ENCODE measurements at regions not wholly inside any gene's neighbourhood (a gene's known extent, or its start where the extent isn't known, plus 50 kb on each side); places are given as distances from the start of the nearest gene placed in this dataset.

DNA sequence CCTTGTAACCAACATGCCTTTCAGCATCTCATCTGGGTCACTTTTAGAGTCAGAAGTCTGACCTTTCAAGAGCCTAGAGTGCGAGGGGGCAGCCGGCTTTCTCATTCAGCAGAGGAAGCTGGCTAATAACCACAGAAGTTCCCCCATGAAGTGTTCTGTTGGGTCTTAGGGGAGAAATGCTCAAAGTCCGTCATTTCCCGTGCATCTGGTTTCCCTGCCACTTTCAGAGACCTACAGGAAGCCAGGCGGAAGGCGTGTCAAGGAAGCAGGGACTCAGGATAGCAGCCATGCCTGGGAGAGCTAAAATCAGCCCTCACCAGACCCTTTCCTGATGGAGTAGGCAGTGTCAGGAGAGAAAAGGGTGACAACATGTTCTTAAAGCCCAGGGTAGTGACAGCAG, 301.8 kb upstream of the ID2 start:
- no peak overlapping the region for H4K91ac ChIP-seq (ENCODE audit: insufficient read length, low read depth, low read length)
- no peaks in the 10 kb centered on the region for H3K79me1 ChIP-seq (ENCODE audit: insufficient read depth, low read depth, low read length, poor library complexity, severe bottlenecking)
- no peak overlapping the region for H4K5ac ChIP-seq (ENCODE audit: insufficient read length, low read depth, low read length)
- no peaks in the 10 kb centered on the region for H3K4me1 ChIP-seq (ENCODE audit: insufficient read depth, low read length)
- H4K20me1 ChIP-seq (ENCODE audit: control insufficient read depth, insufficient read depth, insufficient read length), result no peaks in the 10 kb centered on the region
- peaks cover 6 to 10% of the 10 kb centered on the region in 2 experiments; a peak in 3 of 4 replicates for H3K4me1 Mint-ChIP-seq
- no peaks in the 10 kb centered on the region for H3K9me3 ChIP-seq (ENCODE audit: control insufficient read depth, low read depth, low read length)
- no peak overlapping the region for H3K14ac ChIP-seq (ENCODE audit: insufficient read depth, low read length)
- no peak for DNase-seq
- H3K27ac Mint-ChIP-seq, result no peak overlapping the region; a peak in 1 of 7 replicates
- H2AFZ ChIP-seq (ENCODE audit: low read length), result no peak overlapping the region
- no peak overlapping the region for H2BK15ac ChIP-seq (ENCODE audit: low read depth, low read length)
- no peaks in the 10 kb centered on the region for H3K9me3 Mint-ChIP-seq
- no peak overlapping the region for H3K23ac ChIP-seq (ENCODE audit: insufficient read length, low read depth, low read length)
- H3K9ac ChIP-seq (ENCODE audit: extremely low read depth, insufficient read length, low read length), result no peak overlapping the region
- no peaks in the 10 kb centered on the region for H3K27me3 Mint-ChIP-seq (ENCODE audit: low read depth)
- H3K27ac ChIP-seq (ENCODE audit: insufficient read length, low read depth, low read length), result no peak overlapping the region
- no peaks in the 10 kb centered on the region; a peak in 1 of 7 replicates for H3K36me3 Mint-ChIP-seq (ENCODE audit: insufficient read depth in 1 of 3, low read depth in 3 of 3)
- H4K8ac ChIP-seq (replicated peaks; ENCODE audit: insufficient read length, low read depth, low read length), result no peak overlapping the region
- no peak overlapping the region for H2BK12ac ChIP-seq (ENCODE audit: insufficient read length, low read depth, low read length)
- no peak overlapping the region for H3K4me2 ChIP-seq (ENCODE audit: insufficient read depth, insufficient read length, low read length)
- TF ChIP-seq, protein P1, sequence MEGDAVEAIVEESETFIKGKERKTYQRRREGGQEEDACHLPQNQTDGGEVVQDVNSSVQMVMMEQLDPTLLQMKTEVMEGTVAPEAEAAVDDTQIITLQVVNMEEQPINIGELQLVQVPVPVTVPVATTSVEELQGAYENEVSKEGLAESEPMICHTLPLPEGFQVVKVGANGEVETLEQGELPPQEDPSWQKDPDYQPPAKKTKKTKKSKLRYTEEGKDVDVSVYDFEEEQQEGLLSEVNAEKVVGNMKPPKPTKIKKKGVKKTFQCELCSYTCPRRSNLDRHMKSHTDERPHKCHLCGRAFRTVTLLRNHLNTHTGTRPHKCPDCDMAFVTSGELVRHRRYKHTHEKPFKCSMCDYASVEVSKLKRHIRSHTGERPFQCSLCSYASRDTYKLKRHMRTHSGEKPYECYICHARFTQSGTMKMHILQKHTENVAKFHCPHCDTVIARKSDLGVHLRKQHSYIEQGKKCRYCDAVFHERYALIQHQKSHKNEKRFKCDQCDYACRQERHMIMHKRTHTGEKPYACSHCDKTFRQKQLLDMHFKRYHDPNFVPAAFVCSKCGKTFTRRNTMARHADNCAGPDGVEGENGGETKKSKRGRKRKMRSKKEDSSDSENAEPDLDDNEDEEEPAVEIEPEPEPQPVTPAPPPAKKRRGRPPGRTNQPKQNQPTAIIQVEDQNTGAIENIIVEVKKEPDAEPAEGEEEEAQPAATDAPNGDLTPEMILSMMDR (conservative IDR thresholded peaks at IDR 0.05), result no peak
- H3K79me2 ChIP-seq (ENCODE audit: insufficient read depth, low read length), result no peaks in the 10 kb centered on the region
- H3K18ac ChIP-seq (ENCODE audit: insufficient read length, low read depth, low read length), result no peak overlapping the region
- WGBS (ENCODE audit: extremely low coverage, insufficient read length, low lambda C conversion rate), result no CpG with 5 or more reads among the region's 6 CpGs
- no peak overlapping the region for H2BK5ac ChIP-seq (ENCODE audit: insufficient read length, low read length)
- no peaks in the 10 kb centered on the region for H3K27me3 ChIP-seq (ENCODE audit: insufficient read depth, low read length)
- H2BK20ac ChIP-seq (ENCODE audit: low read depth, low read length, poor library complexity, severe bottlenecking), result no peak overlapping the region
- no peak overlapping the region for H2AK5ac ChIP-seq (ENCODE audit: insufficient read length, low read length)
- no peak overlapping the region for H3K4ac ChIP-seq (ENCODE audit: low read depth, low read length)
- no peak overlapping the region for H3K56ac ChIP-seq (ENCODE audit: insufficient read length, low read depth, low read length)
- no peaks in the 10 kb centered on the region for H3K23me2 ChIP-seq (ENCODE audit: insufficient read length, low read depth, low read length, poor library complexity, severe bottlenecking)
- H3T11ph ChIP-seq (ENCODE audit: low read length), result no peak overlapping the region
- no peak overlapping the region for H2BK120ac ChIP-seq (ENCODE audit: low read depth, low read length, poor library complexity, severe bottlenecking)
- H3K4me3 Mint-ChIP-seq, result no peak overlapping the region

Data from H9 (cell line).